WTC11 (cell line): ENCODE measurements at regions not wholly inside any gene's neighbourhood (a gene's known extent, or its start where the extent isn't known, plus 50 kb on each side); places are given as distances from the start of the nearest gene placed in this dataset.

Source experiments
- ATAC-seq: fragments of 200-7000 bp; cut with Tn5 transposase; 2 replicates; pipeline ENCODE4 v1.10.0; 2021; ENCODE audit warnings: mild to moderate bottlenecking, moderate library complexity
- CTCF ChIA-PET: fragments of 300-600 bp; sonication (Branson Sonifier 250); formaldehyde crosslinking; loops from one replicate; lab custom pipeline; 2021; ENCODE audit warnings: antibody characterized with exemption; lab: Charles Lee
- POLR2A ChIA-PET: fragments of 350-600 bp; sonication (Branson Sonifier 250); formaldehyde crosslinking; loops from one replicate; lab custom pipeline; 2021; ENCODE audit warnings: antibody characterized with exemption; lab: Charles Lee
- DNase-seq: peaks from one replicate; pipeline ENCODE4 v3.0.0; 2021; ENCODE audit warnings: low spot score
- H3K27ac Mint-ChIP-seq: 2 replicates; pipeline ENCODE4 v1.8.0; 2021; ENCODE audit warnings: mixed read lengths
- H3K27me3 Mint-ChIP-seq: 2 replicates; pipeline ENCODE4 v1.8.0; 2021; ENCODE audit warnings: low read depth, mild to moderate bottlenecking, moderate library complexity, mixed read lengths
- H3K36me3 Mint-ChIP-seq: 2 replicates; pipeline ENCODE4 v1.8.0; 2021; ENCODE audit warnings: mixed read lengths
- H3K4me1 Mint-ChIP-seq: 2 replicates; pipeline ENCODE4 v1.8.0; 2022; ENCODE audit warnings: mixed read lengths
- H3K4me3 Mint-ChIP-seq: 2 replicates; pipeline ENCODE4 v1.8.0; 2021; ENCODE audit warnings: mild to moderate bottlenecking, moderate library complexity, mixed read lengths
- H3K9me3 Mint-ChIP-seq: 2 replicates; pipeline ENCODE4 v1.8.0; 2021; ENCODE audit warnings: mixed read lengths
- CBFB ChIP-seq: sonication (generic); formaldehyde crosslinking; IDR thresholded peaks from 2 replicates; pipeline ENCODE4 v1.8.1; 2022; ENCODE audit warnings: mild to moderate bottlenecking, low read depth, missing genetic modification reagents
- FOXK1 ChIP-seq: sonication (generic); formaldehyde crosslinking; IDR thresholded peaks from 2 replicates; pipeline ENCODE4 v1.8.0; 2022; ENCODE audit warnings: mild to moderate bottlenecking, moderate library complexity, missing genetic modification reagents
- GABPB1 ChIP-seq: sonication (generic); formaldehyde crosslinking; IDR thresholded peaks from 2 replicates; pipeline ENCODE4 v1.8.1; 2023; ENCODE audit warnings: mild to moderate bottlenecking, missing genetic modification reagents
- GRHL2 ChIP-seq: fragments of 250-450 bp; sonication (Bioruptor Pico); IDR thresholded peaks from 2 replicates; pipeline ENCODE4 v1.8.0; 2022; ENCODE audit warnings: mild to moderate bottlenecking, moderate library complexity; ENCODE audit not compliant: insufficient replicate concordance, severe bottlenecking
- KAT7 ChIP-seq: sonication (generic); formaldehyde crosslinking; IDR thresholded peaks from 2 replicates; pipeline ENCODE4 v1.8.1; 2023; ENCODE audit warnings: missing genetic modification reagents, mild to moderate bottlenecking, borderline replicate concordance
- NR1H2 ChIP-seq: sonication (generic); formaldehyde crosslinking; IDR thresholded peaks from 2 replicates; pipeline ENCODE4 v1.9.0; 2021; ENCODE audit warnings: mild to moderate bottlenecking, moderate library complexity, missing genetic modification reagents
- ZNF138 ChIP-seq: sonication (generic); formaldehyde crosslinking; conservative IDR thresholded peaks from 2 replicates; pipeline ENCODE4 v1.8.1; 2022; ENCODE audit warnings: mild to moderate bottlenecking, moderate library complexity, missing genetic modification reagents
- ZNF232 ChIP-seq: sonication (generic); formaldehyde crosslinking; IDR thresholded peaks from 2 replicates; pipeline ENCODE4 v1.8.0; 2022; ENCODE audit warnings: mild to moderate bottlenecking, missing genetic modification reagents
- ZNF671 ChIP-seq: fragments of 250-450 bp; sonication (Bioruptor Pico); IDR thresholded peaks from 2 replicates; pipeline ENCODE4 v1.8.0; 2021; ENCODE audit warnings: mild to moderate bottlenecking
- TF ChIP-seq, protein P1 (sequence below): fragments of 250-450 bp; sonication (Bioruptor Pico); IDR thresholded peaks from 2 replicates; pipeline ENCODE4 v1.9.0; 2021; ENCODE audit warnings: mild to moderate bottlenecking
- TF ChIP-seq, protein P2 (sequence below): sonication (generic); formaldehyde crosslinking; IDR thresholded peaks from 2 replicates; pipeline ENCODE4 v1.8.0; 2022; ENCODE audit warnings: missing genetic modification reagents
- TF ChIP-seq, protein P3 (sequence below): sonication (generic); formaldehyde crosslinking; IDR thresholded peaks from 2 replicates; pipeline ENCODE4 v1.8.0; 2022; ENCODE audit warnings: mild to moderate bottlenecking, missing genetic modification reagents
- TF ChIP-seq, protein P4 (sequence below): fragments of 250-450 bp; sonication (Bioruptor Pico); conservative IDR thresholded peaks from 2 replicates; pipeline ENCODE4 v1.9.0; 2021; ENCODE audit warnings: mild to moderate bottlenecking

DNA sequence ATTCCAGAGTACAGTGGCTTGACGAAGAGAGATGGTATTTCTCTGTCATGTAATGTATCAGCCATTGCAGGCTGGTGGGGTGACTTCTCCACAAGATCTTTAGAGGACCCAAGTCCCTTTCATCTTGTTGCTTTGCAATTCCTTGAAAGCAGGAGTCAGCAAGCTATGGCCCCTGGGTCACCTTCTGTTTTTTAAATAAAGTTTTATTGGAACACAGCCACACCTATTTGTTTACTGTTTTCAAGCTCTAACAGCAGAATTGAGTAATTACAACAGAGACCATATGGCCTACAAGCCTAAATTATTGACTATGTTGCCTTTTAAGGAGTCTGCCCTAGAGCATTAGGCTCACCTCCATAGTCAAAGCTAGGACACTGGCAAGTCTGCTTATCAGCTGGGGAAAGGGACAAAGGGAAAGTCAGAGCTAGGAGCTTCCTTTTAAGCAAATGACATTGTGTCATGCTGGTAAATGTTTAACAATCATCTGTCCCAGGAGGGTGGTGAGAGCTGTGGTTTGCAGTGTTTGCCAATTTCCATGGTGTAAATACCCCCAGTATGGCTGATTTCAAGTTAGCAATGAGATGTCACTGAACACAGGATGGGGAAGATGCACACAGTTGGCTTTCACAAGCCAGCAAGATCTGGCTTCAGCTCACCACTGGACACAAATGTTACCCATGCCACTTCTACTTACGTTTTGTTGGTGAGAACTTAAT lies 87.7 kb upstream of the PWP1 start:
- no peak for TF ChIP-seq KAT7
- TF ChIP-seq, protein P1, sequence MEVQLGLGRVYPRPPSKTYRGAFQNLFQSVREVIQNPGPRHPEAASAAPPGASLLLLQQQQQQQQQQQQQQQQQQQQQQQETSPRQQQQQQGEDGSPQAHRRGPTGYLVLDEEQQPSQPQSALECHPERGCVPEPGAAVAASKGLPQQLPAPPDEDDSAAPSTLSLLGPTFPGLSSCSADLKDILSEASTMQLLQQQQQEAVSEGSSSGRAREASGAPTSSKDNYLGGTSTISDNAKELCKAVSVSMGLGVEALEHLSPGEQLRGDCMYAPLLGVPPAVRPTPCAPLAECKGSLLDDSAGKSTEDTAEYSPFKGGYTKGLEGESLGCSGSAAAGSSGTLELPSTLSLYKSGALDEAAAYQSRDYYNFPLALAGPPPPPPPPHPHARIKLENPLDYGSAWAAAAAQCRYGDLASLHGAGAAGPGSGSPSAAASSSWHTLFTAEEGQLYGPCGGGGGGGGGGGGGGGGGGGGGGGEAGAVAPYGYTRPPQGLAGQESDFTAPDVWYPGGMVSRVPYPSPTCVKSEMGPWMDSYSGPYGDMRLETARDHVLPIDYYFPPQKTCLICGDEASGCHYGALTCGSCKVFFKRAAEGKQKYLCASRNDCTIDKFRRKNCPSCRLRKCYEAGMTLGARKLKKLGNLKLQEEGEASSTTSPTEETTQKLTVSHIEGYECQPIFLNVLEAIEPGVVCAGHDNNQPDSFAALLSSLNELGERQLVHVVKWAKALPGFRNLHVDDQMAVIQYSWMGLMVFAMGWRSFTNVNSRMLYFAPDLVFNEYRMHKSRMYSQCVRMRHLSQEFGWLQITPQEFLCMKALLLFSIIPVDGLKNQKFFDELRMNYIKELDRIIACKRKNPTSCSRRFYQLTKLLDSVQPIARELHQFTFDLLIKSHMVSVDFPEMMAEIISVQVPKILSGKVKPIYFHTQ (CRISPR knock-in tag): no peak
- TF ChIP-seq CBFB (CRISPR knock-in tag): no peak
- ChIA-PET POLR2A (interaction anchor here (0.5 kb wide), 1 partner anchor 186 kb away, joined by 3 read pairs; no protein-coding TSS in a partner anchor), CTCF (interaction anchor here (0.8 to 2.5 kb wide), 5 partner anchors 10 to 150 kb away, joined by 3 to 9 read pairs (median 4); no protein-coding TSS in a partner anchor)
- Mint-ChIP-seq H3K27ac (no peak overlapping the region), H3K27me3 (no peaks in the 10 kb centered on the region), H3K36me3 (peaks cover 10% of the 10 kb centered on the region), H3K4me1 (no peaks in the 10 kb centered on the region), H3K9me3 (peaks cover 21% of the 10 kb centered on the region), H3K4me3 (no peak overlapping the region)
- ATAC-seq (no peak), DNase-seq (no peak)

DNA sequence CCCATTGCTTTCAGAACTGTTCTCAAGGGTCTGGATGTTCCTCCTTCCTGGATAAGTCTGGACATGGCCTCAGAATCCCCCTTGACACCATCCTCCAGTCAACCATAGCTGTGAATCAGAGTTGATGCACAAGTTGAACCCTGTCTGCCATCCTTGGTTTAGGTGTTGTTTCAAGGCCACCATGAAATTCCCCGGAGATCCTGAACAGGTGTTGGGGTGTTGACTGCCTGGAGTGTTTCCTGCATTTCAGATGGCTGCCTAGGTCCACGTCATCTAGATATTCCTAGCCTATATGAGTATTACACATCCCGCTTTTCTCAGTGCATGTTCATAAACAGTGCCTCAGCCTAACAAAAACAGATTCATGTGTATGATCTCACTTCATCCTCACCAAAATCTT lies 86.7 kb upstream of the PWP1 start:
- POLR2A ChIA-PET: interaction anchor here (0.7 kb wide), 1 partner anchor 532 kb away, joined by 3 read pairs; no protein-coding TSS in a partner anchor
- H3K4me3 Mint-ChIP-seq: no peak overlapping the region
- no peak overlapping the region for H3K27ac Mint-ChIP-seq
- CTCF ChIA-PET: interaction anchor here (0.8 to 2.5 kb wide), 3 partner anchors 11 to 151 kb away, joined by 3 to 5 read pairs (median 4); no protein-coding TSS in a partner anchor
- peaks cover under 1% of the 10 kb centered on the region for H3K36me3 Mint-ChIP-seq
- DNase-seq (no peak), ATAC-seq (no peak)
- H3K9me3 Mint-ChIP-seq: peaks cover 11% of the 10 kb centered on the region
- TF ChIP-seq, protein P2, sequence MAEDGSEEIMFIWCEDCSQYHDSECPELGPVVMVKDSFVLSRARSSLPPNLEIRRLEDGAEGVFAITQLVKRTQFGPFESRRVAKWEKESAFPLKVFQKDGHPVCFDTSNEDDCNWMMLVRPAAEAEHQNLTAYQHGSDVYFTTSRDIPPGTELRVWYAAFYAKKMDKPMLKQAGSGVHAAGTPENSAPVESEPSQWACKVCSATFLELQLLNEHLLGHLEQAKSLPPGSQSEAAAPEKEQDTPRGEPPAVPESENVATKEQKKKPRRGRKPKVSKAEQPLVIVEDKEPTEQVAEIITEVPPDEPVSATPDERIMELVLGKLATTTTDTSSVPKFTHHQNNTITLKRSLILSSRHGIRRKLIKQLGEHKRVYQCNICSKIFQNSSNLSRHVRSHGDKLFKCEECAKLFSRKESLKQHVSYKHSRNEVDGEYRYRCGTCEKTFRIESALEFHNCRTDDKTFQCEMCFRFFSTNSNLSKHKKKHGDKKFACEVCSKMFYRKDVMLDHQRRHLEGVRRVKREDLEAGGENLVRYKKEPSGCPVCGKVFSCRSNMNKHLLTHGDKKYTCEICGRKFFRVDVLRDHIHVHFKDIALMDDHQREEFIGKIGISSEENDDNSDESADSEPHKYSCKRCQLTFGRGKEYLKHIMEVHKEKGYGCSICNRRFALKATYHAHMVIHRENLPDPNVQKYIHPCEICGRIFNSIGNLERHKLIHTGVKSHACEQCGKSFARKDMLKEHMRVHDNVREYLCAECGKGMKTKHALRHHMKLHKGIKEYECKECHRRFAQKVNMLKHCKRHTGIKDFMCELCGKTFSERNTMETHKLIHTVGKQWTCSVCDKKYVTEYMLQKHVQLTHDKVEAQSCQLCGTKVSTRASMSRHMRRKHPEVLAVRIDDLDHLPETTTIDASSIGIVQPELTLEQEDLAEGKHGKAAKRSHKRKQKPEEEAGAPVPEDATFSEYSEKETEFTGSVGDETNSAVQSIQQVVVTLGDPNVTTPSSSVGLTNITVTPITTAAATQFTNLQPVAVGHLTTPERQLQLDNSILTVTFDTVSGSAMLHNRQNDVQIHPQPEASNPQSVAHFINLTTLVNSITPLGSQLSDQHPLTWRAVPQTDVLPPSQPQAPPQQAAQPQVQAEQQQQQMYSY (CRISPR knock-in tag): no peak
- no peak for TF ChIP-seq GRHL2
- TF ChIP-seq GABPB1 (CRISPR knock-in tag): no peak
- TF ChIP-seq ZNF232 (CRISPR knock-in tag): no peak
- TF ChIP-seq ZNF138 (CRISPR knock-in tag): no peak
- H3K4me1 Mint-ChIP-seq: no peaks in the 10 kb centered on the region
- H3K27me3 Mint-ChIP-seq: no peaks in the 10 kb centered on the region

DNA sequence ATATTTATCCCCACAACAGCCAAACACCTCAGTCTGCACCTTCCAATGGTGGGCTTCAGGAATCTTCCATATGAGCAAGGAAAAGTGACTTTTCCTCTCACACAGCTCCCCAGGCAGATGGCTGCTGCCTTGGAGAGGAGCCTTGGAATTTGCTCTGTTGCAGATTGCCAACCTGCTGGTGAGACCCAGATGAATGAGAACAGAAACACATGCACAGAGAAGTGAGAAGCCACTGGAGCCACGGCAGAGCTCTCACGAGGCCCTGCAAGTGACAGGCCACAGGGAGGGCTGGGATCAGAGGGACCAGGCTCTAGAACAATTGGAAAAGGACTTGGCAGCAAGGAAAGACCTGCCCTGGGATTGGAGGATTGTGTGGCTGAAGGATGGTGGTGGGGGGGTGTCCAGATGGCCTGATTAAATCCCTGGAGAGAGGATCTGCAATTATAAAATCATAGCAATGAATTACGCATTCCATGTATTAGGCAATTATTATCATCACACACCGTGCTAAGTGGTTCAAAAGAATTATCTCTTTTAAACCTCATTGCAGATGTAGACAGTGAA lies 84.9 kb upstream of the PWP1 start:
- ChIA-PET POLR2A (no interaction called here), CTCF (interaction anchor here (1.6 kb wide), 1 partner anchor 9 kb away, joined by 6 read pairs; no protein-coding TSS in a partner anchor)
- Mint-ChIP-seq H3K9me3 (peaks cover 6% of the 10 kb centered on the region), H3K36me3 (no peaks in the 10 kb centered on the region), H3K27me3 (no peaks in the 10 kb centered on the region), H3K4me3 (no peak overlapping the region), H3K4me1 (peaks cover 7% of the 10 kb centered on the region), H3K27ac (no peak overlapping the region)
- ATAC-seq: no peak
- TF ChIP-seq NR1H2 (no peak), ZNF671 (CRISPR knock-in tag) (no peak), FOXK1 (no peak)
- TF ChIP-seq, protein P3, sequence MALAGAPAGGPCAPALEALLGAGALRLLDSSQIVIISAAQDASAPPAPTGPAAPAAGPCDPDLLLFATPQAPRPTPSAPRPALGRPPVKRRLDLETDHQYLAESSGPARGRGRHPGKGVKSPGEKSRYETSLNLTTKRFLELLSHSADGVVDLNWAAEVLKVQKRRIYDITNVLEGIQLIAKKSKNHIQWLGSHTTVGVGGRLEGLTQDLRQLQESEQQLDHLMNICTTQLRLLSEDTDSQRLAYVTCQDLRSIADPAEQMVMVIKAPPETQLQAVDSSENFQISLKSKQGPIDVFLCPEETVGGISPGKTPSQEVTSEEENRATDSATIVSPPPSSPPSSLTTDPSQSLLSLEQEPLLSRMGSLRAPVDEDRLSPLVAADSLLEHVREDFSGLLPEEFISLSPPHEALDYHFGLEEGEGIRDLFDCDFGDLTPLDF: no peak
- TF ChIP-seq, protein P4, sequence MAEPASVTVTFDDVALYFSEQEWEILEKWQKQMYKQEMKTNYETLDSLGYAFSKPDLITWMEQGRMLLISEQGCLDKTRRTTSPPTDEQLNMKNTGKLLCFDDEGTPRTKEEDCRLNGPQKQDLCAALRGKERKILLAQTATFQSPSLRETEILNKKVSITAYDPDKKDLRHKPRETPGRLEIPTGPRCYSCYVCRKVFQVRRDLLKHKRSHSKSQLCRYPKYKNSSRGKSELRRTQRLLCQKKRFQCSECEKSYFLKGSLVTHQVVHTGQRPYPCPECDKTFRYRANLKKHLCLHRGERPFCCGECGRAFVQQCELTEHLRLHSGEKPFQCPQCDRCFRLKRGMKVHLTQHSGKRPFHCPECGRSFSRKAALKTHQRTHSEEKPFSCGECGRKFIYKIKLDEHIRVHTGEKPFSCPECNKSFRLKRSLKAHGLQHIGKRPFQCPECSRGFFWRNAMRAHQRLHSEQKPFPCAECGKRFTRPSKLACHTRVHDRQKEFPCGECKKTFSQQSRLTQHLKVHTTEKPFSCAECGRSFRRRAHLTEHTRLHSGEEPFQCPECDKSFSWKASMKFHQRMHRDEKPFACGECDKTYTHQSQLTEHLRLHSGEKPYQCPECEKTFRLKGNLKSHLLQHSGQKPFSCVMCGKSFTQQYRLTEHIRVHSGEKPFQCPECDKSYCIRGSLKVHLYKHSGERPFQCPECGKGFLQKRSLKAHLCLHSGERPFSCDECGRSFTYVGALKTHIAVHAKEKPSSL: no peak
- no peak for DNase-seq
